ENCODE measurements at regions not wholly inside any gene's neighbourhood (a gene's known extent, or its start where the extent isn't known, plus 50 kb on each side); places are given as distances from the start of the nearest gene placed in this dataset.

GRCh38 chr4:125043486-125043885 lies 271.3 kb upstream of the FAT4 start:
- DNase-seq (ENCODE audit: low spot score), result no peak
- H3K27ac ChIP-seq, result no peak overlapping the region
- no peak for TF ChIP-seq CTCF (IDR thresholded peaks at IDR 0.05)
- no peak overlapping the region for H3K4me3 ChIP-seq

DNA sequence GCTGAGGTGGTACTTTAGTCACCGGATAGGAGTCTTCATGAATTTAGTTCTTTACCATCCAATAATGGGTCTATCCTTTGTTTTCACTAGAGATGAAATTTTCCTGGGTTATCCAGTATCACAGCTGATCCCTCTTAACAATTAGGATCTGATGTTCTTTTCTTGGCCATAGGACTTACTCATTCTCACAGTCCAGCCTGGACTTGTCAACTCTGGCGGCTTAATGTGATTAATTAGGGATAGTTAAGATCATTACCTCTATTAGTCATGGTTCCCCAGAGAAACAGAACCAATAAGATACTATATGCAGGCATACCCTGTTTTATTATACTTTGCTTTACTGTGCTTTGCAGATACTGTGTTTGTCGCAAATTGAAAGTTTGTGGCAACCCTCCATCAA lies 272.7 kb upstream of the FAT4 start:
- no peak for DNase-seq (ENCODE audit: low spot score)
- TF ChIP-seq CTCF (IDR thresholded peaks at IDR 0.05), result no peak
- Histone ChIP-seq H3K4me3 (no peak overlapping the region), H3K27ac (no peak overlapping the region)

- Histone ChIP-seq H3K27ac (no peak overlapping the region), H3K4me3 (no peak overlapping the region)
- TF ChIP-seq CTCF (IDR thresholded peaks at IDR 0.05), result no peak
- DNase-seq (ENCODE audit: low spot score), result no peak
These were observed 273.3 kb upstream of the FAT4 start for GRCh38 chr4:125041372-125041930.

GRCh38 chr4:125039550-125039949 lies 275.2 kb upstream of the FAT4 start:
- no peak for TF ChIP-seq CTCF (IDR thresholded peaks at IDR 0.05)
- Histone ChIP-seq H3K4me3 (no peak overlapping the region), H3K27ac (no peak overlapping the region)
- DNase-seq (ENCODE audit: low spot score), result no peak

GRCh38 chr4:125022855-125023501 lies 291.8 kb upstream of the FAT4 start:
- no peak for TF ChIP-seq CTCF (IDR thresholded peaks at IDR 0.05)
- Histone ChIP-seq H3K27ac (no peak overlapping the region), H3K4me3 (no peak overlapping the region)
- no peak for DNase-seq (ENCODE audit: low spot score)

GRCh38 chr4:125021189-125021588 lies 293.6 kb upstream of the FAT4 start:
- no peak for TF ChIP-seq CTCF (IDR thresholded peaks at IDR 0.05)
- H3K27ac ChIP-seq, result no peak overlapping the region
- no peak for DNase-seq (ENCODE audit: low spot score)
- no peak overlapping the region for H3K4me3 ChIP-seq
